H1 (cell line): ENCODE measurements at regions not wholly inside any gene's neighbourhood (a gene's known extent, or its start where the extent isn't known, plus 50 kb on each side); places are given as distances from the start of the nearest gene placed in this dataset.

Experiments
- CHD7 ChIP-seq: fragments of 300-600 bp; sonication (generic); IDR thresholded peaks from 2 replicates; pipeline ENCODE4 v1.7.1; 2012; ENCODE audit warnings: low read length, moderate library complexity, mild to moderate bottlenecking, inconsistent platforms; ENCODE audit not compliant: insufficient replicate concordance
- E2F6 ChIP-seq: IDR thresholded peaks from 2 replicates; pipeline ENCODE4 v1.6.1; 2012; ENCODE audit warnings: inconsistent platforms
- KDM4A ChIP-seq: IDR thresholded peaks from one replicate; pipeline ENCODE4 v1.7.1; 2012; ENCODE audit warnings: low read depth, mild to moderate bottlenecking, moderate library complexity, low read length, inconsistent platforms; ENCODE audit not compliant: severe bottlenecking
- NANOG ChIP-seq: IDR thresholded peaks from 2 replicates; pipeline ENCODE4 v1.6.1; 2011; ENCODE audit warnings: low read length, low read depth, mild to moderate bottlenecking, inconsistent platforms; ENCODE audit not compliant: insufficient read depth, poor library complexity, severe bottlenecking
- SIRT6 ChIP-seq: IDR thresholded peaks from one replicate; pipeline ENCODE4 v1.7.1; 2012; ENCODE audit warnings: low read length, inconsistent platforms
- SIX5 ChIP-seq: IDR thresholded peaks from 2 replicates; pipeline ENCODE4 v1.6.1; 2011; ENCODE audit warnings: mild to moderate bottlenecking, low read depth, low read length
- SP2 ChIP-seq: IDR thresholded peaks from 2 replicates; pipeline ENCODE4 v1.6.1; 2012; ENCODE audit warnings: mild to moderate bottlenecking, low read length, inconsistent platforms
- YY1 ChIP-seq: IDR thresholded peaks from 2 replicates; pipeline ENCODE4 v1.6.1; 2011; ENCODE audit warnings: low read depth, mild to moderate bottlenecking, low read length

DNA sequence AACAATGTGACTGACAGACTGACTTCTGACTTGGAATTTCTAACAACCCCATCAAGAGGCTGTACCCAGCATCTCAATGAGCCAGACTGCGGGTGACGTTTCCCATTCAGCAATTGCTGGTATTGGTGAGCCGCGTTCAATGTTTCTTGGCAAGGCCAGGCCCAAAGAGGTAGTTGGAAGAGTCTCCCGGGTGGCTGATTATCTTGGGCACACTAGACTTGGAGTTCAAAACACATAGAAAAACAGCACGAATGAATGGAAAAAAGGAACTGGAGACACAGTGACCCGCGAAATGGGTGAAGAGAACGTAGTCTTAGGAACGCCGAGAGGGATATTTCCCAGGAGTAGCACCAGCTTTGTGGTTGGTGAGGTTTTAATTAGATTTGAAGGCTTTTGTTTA is 81.1 kb upstream of the SLC22A11 start (continued):
- TF ChIP-seq CHD7 (no peak), NANOG (no peak), SP2 (no peak), YY1 (no peak), E2F6 (no peak), SIRT6 (no peak), KDM4A (no peak), SIX5 (no peak)
